Stimulated activated CD4-positive, alpha-beta T cell treated with anti-CD3 and anti-CD28 coated beads, Interleukin-2, amount 100 ng/mL, for 4 hours (primary cell): ENCODE measurements at regions not wholly inside any gene's neighbourhood (a gene's known extent, or its start where the extent isn't known, plus 50 kb on each side); places are given as distances from the start of the nearest gene placed in this dataset.

ENCODE experiments used
- DNase-seq: peaks from one replicate; pipeline ENCODE4 v3.0.0-alpha.2; 2020; ENCODE audit warnings: low read depth

DNA sequence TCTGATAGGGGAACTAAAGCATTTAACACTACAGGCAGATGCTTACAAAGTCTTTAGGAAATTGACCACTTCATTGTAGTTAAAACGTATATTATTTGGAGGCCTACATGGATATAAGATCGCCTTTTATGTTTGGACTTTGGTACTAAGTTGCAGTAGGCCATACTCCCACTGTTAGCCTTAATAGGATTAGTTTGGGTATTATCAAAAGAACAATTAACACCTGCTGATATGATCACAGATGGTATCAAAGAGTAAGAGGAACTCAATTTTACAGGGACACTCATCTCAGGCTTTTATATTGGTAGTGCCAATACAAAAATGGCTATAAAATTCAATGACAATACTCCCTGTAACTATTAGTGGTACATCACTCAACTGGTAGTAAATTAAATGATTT, 1183.0 kb downstream of the MAT2B start:
- no peak for DNase-seq

DNA sequence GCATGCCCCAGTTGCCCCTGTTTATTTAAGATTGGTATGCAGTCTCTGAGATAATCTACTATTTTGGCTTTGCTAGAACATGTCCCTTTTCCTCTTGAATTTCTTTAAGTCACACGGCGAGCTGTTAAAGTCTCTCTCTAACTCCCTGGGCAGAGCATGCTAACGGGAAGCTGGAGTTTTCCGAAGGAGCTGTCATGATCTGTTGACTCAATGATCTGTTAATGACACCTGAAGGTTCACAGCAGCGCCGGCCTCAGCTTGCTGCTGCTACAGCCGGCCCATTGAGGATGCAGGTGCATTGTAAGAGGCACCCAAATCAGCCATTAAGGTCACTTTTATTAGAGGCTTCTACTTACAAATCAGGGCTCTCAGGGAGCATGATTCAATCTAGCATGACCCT, 1203.4 kb downstream of the MAT2B start:
- DNase-seq = no peak

DNA sequence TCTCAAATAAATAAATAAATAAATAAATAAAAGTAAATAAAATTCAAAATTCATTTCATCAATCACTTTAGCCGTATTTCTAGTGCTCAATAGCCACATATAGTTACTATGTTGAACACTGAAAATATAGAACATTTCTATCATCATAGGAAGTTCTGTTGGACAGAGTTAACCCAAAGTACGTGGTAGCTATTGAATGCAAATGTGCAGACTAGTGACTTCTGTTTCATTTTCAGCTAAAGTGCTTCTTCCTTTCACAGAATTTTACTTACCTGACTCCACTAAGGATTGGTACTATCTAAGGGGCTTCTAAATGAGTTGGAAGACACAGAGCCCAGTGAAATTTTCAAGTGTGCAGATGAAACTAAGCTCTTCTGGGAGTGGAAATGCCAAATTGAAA, 1208.3 kb downstream of the MAT2B start:
- no peak for DNase-seq

DNA sequence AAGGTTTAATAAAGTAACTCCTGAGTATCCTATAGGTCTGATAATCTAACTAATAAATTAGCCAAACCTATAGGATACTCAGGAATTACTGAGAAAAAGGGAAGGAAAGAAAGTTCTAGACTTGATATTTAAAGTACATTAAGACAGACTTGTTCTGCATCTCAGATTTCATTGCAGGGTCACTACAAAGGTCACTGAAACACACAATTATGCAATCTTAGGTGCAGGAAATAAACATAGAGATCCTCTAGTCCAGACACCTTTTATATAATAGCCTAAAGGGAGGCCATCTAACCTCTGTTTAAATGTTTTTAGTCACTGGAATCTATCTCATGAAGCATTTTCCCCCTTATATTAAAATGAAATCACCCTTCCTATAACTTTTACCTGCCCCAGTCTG, 1215.7 kb downstream of the MAT2B start:
- DNase-seq = no peak

DNA sequence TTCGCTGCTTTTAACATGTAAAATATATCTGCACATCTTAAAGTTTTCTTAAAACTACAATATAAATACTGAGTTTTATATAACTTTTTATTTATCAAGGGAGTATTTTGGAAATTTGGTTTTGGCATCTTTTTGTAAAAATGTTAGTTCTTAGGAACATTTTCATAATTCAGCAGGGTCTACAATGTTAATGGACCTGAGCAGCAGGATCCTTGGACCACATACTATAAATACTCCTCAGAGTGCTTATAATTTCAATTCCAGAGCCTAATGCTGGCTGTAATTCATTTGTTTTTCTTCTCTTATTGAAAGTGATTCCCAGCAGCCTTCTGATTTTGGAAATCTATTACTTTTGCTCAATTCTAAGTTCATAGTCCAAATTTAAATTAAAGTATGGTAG, 1216.2 kb downstream of the MAT2B start:
- no peak for DNase-seq

DNA sequence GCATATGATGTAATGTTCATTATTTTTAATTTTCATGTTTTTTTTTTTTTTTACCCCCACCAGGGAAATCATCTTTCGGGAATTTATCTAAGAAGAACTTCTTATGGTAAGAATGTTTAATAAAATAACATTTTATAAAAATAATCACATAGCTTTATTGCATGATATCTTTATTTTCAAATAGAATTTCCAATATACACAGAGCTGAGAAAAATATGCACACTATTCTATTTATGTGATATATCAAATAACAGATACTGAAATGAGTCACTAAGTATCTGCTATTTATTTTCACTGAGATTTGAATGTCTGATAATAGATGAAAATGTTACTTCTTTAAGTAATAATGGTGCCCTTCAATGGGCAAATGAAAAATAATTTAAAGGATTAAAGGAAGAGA, 1217.3 kb downstream of the MAT2B start:
- no peak for DNase-seq

DNA sequence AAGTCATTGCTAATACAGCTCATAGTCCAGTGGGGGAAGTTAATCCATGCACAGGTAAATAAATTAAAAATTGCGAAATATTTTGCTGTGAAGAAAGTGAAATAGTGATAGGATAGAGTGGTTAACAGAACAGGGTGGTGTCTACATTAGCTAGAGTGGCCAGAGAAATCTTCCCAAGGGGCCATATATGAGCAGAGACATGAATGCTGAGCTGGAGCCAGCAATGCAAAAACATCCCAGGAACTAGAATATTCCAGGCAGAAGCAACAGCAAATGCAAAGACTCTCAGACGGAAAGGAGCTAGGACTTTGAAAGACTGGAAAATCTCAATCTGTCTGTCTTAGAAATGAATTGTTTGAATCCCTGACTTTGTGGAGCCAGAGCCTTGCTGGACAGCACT, 1221.6 kb downstream of the MAT2B start:
- DNase-seq = no peak

DNA sequence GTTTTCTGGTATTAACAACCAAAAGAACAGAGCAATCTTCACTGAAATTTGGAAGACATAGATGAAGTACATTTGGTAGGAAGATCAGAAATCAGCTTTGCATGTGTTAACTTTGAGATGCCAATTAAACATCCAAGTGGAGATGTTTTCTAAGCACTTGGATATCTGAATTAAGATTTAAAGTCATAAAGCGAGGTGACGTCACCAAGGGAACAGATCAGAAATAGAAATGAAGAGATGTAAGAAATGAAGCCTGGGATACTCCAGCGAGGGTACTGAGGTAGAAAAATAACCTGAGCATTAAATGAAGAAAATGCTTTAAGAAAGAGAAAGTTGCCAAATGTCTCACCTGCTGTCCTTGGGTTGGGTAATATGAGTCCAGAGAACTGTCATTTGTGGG, 1223.3 kb downstream of the MAT2B start:
- no peak for DNase-seq

DNA sequence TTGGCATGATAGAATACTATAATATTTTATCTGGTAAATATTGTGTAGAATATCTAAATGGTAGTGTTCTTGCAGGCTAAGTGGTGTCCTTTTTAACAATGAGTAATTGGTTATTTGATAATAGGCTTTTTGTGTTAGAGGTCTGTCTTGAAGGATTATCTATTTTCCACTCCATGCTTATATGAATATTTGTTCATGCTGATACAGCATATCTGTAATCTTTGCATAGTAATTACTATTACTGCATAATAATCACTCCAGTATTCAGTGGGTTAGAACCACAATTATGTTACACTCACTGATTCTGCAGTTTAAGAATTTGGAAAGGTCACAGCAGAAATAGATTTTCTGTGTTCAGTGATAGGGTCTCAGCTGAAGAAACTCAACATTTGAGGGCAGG, 1229.9 kb downstream of the MAT2B start:
- no peak for DNase-seq

DNA sequence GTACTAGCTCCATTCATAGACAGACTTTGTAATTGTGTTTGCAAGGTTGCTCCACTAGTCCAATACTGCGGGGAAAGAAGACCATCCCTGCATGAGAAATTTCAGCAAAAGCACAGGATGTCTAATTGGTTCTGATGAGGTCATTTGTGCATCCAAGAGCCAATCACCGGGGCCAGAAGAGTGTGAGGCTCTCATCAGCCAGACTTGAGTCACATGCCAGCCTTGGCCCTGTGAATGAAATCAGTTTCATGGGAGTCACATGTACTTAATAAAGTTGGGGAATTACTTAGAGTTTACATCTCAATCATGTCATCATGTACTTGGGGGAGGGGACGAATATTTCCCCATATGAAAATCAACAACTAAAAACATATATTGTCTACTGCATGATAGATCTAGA, 1236.0 kb downstream of the MAT2B start:
- DNase-seq = no peak

DNA sequence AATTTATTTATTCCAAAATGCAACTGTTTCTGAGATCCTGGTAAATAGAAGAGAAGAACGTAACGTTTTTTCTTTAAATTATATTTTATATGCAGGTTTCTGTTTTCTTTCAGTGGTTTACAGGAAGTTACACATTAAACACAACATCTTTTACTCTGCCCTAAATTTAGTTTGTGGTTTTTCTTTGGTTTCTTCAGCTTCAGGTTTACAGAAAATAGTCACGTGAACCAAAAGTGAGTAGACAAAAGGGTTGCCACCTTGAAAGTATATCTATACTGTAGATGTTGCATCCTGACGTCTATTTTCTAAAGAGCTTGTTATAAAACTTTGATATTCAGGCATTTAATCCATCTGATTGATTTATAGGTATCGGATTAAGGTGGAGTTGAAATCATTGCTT, 1236.6 kb downstream of the MAT2B start:
- no peak for DNase-seq

DNA sequence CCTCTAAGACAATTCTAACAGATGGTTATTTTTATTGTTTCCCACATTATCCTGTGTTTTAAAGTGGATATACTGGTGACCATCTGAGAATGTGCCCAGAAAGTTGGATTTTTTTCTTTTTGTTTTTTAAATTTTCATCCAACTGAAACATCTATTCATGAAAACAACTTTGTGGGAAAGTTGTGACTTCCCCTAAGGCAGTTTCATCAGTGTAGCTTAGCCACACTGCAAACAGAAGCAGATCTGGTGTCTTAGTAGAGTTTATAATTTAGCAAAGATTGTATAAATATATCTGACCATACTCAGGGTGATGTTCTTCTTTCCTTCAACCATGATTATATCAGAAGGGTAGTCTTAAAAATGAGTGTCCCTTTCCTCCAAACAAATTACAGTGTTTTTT, 1241.3 kb downstream of the MAT2B start:
- DNase-seq = no peak

DNA sequence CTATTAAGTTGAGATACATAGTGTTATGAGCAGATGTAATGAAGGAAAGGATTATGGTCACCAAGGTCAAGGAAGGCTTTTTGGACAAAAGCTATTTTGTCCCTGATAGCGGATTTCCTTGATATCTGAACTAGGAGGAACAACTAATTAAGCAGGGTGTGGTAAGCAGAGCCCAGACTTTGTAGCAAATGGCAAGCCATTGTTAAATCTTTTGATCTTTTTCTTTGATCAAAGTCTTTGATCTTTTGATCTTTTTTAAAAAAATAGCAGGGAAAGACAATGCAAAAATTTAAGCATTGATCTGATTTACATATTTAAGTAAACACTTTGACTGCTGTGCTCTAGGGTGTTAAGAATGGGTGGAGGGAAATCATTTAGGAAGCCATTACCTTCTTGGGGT, 1242.0 kb downstream of the MAT2B start:
- DNase-seq = no peak

DNA sequence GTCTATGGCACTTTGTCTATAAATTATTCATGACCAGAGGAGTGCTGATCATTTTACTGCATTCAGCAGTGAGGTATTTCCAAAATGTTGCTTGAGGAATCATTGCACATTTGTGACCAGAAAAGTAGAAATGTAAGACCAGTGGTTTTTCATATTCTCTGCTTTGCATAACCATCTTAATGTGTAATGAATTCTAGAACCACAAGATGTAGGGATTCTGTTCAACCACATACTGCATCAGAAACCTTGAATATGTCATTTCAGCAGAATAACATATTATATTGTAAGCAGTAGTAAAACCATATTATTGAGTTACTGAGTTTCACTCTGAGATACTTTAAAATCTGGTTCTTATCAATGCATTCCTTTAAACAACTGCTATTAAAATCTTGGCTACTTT, 1243.4 kb downstream of the MAT2B start:
- no peak for DNase-seq

DNA sequence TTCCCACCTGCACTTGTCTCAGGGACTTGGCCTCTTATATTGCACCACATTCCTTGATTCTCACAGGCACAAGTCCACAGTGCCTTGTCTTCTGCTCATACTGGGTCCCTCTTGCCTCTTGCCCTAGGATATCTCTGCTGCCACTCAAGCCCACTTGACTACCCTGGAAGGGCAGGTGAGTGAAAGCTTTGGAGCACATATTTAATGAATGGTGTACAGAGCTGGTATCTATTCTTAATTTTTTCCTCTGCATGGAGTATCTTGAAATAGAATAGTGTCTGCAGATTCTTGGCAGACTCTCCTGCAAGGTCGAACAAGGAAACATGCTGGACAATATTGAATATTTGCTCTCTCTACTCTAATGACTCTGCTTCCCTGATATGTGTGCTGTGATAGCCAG, 1248.0 kb downstream of the MAT2B start:
- DNase-seq = no peak

DNA sequence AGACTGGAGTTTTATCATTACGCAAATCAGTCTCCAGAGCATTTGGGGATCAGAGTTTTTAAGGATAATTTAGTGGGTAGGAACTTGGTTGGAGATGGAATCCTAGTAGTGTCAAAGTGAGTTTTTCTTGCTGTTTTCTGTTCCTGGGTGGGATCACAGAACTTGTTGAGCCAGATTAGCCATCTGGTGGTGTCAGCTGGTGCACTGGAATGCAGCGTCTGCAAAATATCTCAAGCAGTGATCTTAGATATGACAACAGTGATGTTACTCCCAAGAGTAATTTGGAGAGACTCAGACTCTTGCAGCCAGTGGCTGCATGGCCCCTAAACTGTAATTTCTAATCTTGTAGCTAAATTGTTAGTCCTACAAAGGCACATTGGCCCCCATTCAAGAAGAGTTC, 1257.8 kb downstream of the MAT2B start:
- no peak for DNase-seq

DNA sequence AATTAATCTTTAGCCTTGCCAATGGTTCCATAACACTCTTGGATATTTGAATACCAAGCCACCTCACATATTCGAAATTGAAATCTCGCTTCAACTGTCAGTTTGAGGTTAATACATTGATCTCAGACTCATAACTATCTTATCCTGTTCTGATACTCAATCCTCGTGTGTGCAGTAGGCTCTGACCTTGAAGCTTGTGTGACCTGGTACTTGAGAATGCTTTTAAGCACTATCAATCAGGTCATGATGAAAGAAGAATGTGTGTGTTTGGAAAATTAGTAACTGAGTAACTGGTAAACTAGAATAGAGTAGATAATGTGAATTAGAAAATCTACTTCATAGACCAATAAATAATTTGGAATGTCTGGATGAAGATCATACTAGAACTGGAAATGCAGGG, 1266.7 kb downstream of the MAT2B start:
- DNase-seq = no peak

DNA sequence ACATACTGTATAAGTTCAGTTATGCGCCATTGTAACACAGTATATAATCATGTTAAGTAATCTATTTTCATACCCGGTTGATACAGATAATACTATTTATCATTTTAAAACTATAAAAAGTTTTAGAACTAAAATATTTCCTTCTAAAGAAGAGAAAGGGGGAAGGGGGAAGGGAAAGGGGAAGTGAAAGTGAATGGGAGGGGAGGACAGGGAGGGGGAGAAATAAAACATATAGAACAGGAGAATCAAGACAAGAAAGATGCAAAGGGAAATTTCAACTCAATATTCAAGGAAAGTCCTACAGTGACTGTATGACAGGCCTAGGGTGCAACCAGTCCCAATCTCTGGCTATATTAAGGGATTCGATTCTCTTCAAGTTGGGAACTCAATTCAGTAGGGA, 1278.8 kb downstream of the MAT2B start:
- no peak for DNase-seq

DNA sequence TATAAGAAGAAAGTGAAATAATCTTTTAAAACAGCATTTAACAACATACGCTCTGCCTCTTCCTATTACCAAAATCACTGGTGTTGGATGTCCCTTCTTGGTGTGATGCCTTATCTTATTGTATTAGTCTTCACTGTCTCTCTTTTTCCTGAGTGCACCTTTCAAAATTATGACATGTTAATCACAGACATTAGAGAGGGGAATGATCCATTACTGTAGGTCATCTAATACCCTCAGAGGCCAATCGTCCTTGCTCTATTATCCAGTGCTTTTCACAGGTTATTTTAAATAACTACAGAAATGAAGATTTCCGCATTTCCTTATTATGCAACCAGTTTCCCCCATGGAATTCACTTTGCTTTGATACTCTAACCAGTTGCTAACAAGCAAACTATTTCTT, 1292.7 kb downstream of the MAT2B start:
- DNase-seq = no peak

DNA sequence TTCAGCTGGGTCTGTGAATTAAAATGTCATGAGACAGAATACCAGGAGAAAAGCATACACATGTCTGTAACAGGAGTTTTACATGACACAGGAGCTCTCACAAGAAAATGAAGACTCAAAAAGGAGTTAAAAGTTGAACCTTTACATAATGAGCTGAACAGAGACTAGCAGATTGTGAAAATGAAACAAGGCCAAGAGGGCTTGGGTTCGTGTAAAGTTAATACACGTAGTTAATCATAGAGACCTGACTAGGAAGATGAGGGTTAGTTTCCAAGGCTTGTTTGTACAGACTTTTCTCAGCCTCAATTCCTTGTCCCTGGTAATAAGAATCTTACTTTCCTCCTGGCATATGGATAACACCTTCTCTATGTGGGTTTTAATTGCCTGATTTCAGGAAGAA, 1294.0 kb downstream of the MAT2B start:
- no peak for DNase-seq

DNA sequence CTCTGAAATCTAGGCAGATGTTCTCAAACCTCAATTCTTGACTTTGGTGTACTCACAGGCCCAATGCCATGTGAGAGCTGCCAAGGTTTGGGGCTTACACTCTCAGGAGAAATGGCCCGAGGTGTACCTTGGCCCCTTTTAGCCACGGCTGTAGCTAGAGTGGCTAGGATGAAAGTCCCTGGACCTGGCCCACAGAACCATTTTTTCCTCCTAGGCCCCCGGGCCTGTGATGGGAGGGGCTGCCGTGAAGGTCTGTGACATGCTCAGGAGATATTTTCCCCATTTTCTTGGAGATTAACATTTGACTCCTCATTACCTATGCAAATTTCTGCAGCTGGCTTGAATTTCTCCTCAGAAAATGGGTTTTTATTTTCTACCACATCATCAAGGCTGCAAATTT, 1296.5 kb downstream of the MAT2B start:
- no peak for DNase-seq

DNA sequence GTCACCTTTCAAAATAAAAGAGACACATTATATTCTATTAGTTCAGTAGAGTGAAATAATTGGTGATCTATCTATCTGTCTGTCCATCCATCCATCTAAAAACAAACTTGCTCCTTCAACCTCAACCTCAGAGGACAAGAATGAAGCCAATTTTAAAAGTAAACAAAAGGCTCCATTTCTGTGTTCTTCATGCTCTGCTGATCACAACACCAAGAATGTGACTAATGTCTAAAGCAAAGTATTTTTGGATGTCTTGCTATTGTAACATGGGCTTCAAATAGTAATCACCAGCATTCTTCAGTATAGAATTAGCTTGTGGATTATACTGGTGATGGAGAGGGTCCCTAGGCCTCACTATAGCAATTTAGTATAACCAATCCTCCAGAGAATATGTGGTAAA, 1304.4 kb downstream of the MAT2B start:
- no peak for DNase-seq

DNA sequence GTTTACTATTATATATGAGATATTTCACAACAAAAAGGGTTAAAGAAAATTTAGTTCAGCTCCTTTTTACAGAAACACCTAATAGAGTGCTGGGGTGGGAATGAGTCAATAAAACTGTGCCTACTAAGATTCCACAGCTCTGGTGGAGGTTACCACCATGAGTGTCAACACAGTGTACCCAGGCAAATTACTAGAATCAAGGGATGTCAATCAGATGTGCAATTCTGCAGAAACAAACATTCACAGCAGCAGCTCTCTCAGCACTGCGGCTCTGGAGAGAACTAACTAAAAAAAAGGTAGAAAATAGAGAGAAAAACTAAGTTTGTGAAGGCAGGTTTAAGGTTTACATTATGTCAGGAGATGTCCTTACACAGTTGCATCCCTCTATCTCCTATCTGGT, 1313.0 kb downstream of the MAT2B start:
- DNase-seq = no peak

DNA sequence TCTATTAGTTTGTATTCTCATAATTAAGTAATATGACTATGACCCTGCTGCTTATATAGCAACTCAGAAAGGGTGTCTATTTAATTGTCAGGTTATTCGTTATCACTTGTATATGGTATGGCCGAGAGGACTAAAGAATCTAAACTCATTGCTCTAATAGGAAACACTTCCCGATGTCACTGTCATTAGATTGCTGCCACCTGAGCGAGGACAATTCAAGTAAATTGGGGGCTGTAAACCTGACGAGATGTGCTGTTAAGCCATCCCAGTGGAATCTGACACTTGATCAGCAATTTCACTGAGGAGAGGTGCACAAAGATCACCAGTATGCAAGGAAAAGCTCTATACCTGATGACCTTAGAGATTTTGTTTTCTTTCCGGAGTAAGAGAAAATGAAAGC, 1319.3 kb downstream of the MAT2B start:
- DNase-seq = no peak

DNA sequence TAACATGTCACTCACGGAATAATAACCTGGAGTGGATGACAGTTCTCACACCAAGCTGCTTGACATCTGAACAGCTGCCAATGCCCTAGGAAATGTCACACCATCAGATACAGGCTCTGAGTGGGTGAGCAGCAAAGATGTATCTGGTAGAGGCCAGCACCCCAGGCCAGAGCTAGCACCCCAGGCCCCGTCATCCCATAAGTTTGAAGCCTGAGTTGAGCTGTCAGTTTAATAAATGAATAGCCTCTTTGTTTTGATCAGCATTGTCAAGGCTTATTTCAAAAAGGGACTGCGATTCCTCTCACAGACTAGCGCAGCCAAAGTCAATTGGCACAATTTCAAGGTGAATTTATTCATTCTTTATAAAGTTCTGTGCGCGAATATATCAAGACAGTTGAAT, 1327.1 kb downstream of the MAT2B start:
- no peak for DNase-seq

DNA sequence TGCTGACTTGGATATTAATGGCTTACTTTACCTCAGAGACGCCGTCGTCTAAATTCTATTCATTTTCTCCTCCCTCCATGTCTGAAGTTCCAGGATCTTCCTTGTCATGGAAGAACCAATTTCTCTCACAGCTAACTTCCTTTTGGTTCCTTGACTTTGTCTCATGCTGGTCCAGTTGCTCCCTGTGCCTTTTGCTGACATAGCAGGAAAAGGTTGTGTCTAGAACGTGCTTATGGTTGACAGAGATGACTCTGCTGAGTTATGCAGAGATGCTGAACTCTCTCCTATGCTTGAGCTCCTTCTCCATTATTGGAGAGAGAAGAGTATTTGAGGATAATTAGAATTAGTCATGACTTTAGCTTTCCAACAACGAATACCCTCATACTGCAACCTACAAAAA, 1338.9 kb downstream of the MAT2B start:
- DNase-seq = no peak
